ENCODE measurements at regions not wholly inside any gene's neighbourhood (a gene's known extent, or its start where the extent isn't known, plus 50 kb on each side); places are given as distances from the start of the nearest gene placed in this dataset.

DNA sequence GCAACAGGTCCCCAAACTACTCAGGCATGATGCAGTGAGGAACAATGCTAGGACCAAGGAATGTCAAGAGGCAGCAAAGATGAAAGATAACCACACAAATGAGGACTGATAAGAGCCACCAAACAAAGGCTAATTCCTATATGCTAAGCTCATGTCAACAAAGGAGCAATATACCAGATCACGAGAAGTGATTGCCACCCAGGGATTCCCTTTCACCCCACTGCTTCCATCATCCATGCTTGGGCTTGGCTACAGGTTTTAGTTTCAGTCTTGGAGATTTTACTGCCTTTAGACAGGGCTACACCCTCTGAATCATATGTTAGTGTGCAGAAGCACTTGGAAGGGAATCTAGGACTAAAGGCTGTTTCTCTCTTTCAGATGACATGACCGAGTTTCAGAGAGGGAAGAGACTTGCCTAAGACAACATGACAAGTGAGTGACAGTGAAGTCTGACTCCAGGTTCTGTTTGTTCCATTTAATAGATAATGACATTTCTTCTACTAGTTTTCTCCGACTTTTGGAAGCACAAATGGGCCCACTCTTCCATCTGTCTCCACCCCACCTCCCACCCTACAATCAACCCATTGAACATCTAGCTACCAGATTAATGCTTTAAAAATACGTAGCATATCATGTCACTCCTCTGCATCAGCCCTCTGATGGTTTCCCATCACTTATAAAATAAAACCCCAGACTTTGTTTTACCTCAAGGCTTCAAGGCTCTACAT, 173.5 kb upstream of the LRRN1 start:
- DNase-seq (no peak), ATAC-seq (no peak)
- no peak overlapping the region for H3K27ac Mint-ChIP-seq
- no peaks in the 10 kb centered on the region for H3K27me3 Mint-ChIP-seq
- H3K9me3 Mint-ChIP-seq, result no peaks in the 10 kb centered on the region
- H3K4me1 Mint-ChIP-seq, result no peaks in the 10 kb centered on the region
- H3K4me3 Mint-ChIP-seq, result no peak overlapping the region

DNA sequence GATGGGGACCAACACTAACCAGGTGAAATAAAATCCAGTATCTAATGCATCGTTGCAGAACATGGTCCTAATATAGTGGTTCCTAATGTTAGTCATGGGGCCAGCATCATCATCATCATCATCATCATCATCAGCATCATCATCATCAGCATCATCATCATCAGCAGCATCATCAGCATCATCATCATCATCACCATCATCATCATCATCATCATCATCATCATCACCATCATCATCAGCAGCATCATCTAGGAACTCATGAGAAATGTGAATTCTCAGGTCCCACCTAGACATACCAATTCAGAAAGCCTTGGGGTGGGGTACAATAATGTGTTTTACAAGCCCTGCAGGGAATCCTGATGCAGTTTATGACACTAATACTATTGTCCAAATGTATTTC, 179.4 kb upstream of the LRRN1 start:
- ATAC-seq, result no peak

GRCh38 chr3:3618623-3619022, 180.6 kb upstream of the LRRN1 start:
- H3K27me3 Mint-ChIP-seq, result no peaks in the 10 kb centered on the region
- H3K9me3 Mint-ChIP-seq, result no peaks in the 10 kb centered on the region
- no peaks in the 10 kb centered on the region for H3K4me1 Mint-ChIP-seq
- no peak overlapping the region for H3K4me3 Mint-ChIP-seq
- H3K27ac Mint-ChIP-seq, result no peak overlapping the region
- no peak for DNase-seq
- no peak for ATAC-seq

More for the DNA sequence above, 179.4 kb upstream of the LRRN1 start:
- Mint-ChIP-seq H3K27me3 (no peaks in the 10 kb centered on the region), H3K4me3 (no peak overlapping the region), H3K9me3 (no peaks in the 10 kb centered on the region), H3K4me1 (no peaks in the 10 kb centered on the region), H3K27ac (no peak overlapping the region)
- DNase-seq, result no peak

- ATAC-seq, result no peak
- Mint-ChIP-seq H3K4me1 (no peaks in the 10 kb centered on the region), H3K9me3 (no peaks in the 10 kb centered on the region)
Measured at GRCh38 chr3:3615533-3615932, 183.7 kb upstream of the LRRN1 start.

DNA sequence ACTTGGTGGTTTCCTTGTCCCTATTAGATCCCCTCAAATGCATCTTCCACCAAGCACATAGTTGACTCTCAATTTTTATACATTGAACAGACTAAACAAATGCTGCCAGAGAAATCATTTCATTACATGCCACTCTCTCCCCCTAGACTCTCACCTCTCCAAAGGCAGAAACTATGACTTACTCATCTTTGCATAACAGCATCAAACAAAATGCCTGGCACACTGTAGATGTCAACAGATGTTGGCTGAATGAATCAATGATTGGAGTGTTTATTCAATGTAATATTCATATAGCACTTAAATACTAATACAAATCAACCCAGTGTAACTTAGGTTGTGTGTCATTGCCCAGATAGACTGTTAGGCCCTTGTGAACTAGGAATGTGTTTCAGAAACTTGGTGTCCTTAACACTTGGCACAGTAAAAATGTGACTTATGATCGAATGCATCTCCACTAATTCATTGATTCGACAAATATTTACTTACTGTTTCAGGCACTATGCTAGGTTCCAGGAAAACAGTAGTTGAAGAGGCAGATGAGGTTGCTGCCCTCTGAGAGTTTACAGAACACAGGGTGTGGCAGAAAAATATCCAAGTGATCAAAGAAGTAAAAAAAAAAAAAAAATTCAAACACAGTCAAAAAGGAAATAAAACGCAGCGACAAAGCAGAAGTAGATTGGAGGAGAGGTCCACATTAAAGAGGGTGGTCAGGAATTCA, 188.5 kb upstream of the LRRN1 start:
- DNase-seq (no peak), ATAC-seq (no peak)
- Mint-ChIP-seq H3K27ac (no peak overlapping the region), H3K4me3 (no peak overlapping the region), H3K27me3 (no peaks in the 10 kb centered on the region), H3K4me1 (no peaks in the 10 kb centered on the region), H3K9me3 (peaks cover 4 to 9% of the 10 kb centered on the region in 2 donors)

More at GRCh38 chr3:3615533-3615932, 183.7 kb upstream of the LRRN1 start:
- Mint-ChIP-seq H3K27ac (no peak overlapping the region), H3K4me3 (no peak overlapping the region), H3K27me3 (no peaks in the 10 kb centered on the region)
- DNase-seq, result no peak

DNA sequence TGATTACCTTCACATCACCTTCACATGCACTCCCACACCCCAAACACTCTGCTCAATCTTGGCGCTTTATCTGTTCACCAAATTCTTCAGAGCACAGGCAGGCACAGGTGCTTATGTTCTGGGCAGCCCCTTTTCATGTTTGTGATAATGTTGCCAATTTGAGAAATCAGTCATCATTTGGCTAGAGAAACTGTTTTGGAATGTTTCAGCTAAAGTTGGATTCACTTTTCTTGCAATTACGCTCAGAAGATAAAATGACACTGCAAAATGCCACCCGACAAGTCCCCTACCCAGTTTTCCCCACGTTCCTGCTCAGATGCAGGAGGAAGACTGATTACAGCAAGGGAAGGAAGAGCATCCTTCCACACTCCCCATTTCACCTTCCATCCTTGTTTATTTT, 192.9 kb upstream of the LRRN1 start:
- Mint-ChIP-seq H3K27me3 (no peaks in the 10 kb centered on the region), H3K9me3 (peaks cover 4 to 9% of the 10 kb centered on the region in 2 donors), H3K27ac (no peak overlapping the region), H3K4me3 (no peak overlapping the region), H3K4me1 (no peaks in the 10 kb centered on the region)
- DNase-seq, result no peak
- no peak for ATAC-seq

- DNase-seq (no peak), ATAC-seq (no peak)
- peaks cover under 1 to 8% of the 10 kb centered on the region in 2 donors for H3K9me3 Mint-ChIP-seq
- no peaks in the 10 kb centered on the region for H3K4me1 Mint-ChIP-seq
- H3K27ac Mint-ChIP-seq, result no peak overlapping the region
- H3K27me3 Mint-ChIP-seq, result no peaks in the 10 kb centered on the region
- no peak overlapping the region for H3K4me3 Mint-ChIP-seq
Measured at GRCh38 chr3:3605226-3605625, 194.0 kb upstream of the LRRN1 start.

DNA sequence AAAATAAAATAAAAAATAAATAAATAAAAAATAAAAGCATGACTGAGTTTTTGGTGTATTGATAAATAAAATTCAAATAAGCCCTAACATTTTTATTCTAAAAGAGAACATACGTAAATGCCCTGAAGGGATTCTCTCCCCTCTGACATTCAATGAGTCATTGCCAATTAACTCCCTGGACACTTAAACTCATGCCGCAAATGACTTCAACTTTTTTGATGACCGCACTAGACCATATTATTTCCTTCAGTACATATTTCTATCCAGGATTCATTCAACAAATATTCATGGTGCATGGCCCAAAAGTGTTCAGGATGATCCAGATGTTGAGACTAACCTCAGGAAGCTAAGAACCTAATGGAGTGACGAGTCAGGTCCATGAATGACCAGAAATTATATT, 195.9 kb upstream of the LRRN1 start:
- ATAC-seq (no peak), DNase-seq (no peak)
- Mint-ChIP-seq H3K4me1 (no peaks in the 10 kb centered on the region), H3K9me3 (no peaks in the 10 kb centered on the region), H3K27me3 (no peaks in the 10 kb centered on the region), H3K27ac (no peak overlapping the region), H3K4me3 (no peak overlapping the region)

- no peak overlapping the region for H3K4me3 Mint-ChIP-seq
- H3K9me3 Mint-ChIP-seq, result no peaks in the 10 kb centered on the region
- ATAC-seq, result no peak
- DNase-seq, result no peak
- no peak overlapping the region for H3K27ac Mint-ChIP-seq
- H3K4me1 Mint-ChIP-seq, result no peaks in the 10 kb centered on the region
- H3K27me3 Mint-ChIP-seq, result no peaks in the 10 kb centered on the region
Measured at GRCh38 chr3:3600665-3601340, 198.4 kb upstream of the LRRN1 start.

- ATAC-seq, result no peak
- Mint-ChIP-seq H3K4me1 (no peaks in the 10 kb centered on the region), H3K27ac (no peak overlapping the region), H3K27me3 (no peaks in the 10 kb centered on the region), H3K9me3 (no peaks in the 10 kb centered on the region), H3K4me3 (no peak overlapping the region)
- no peak for DNase-seq
Measured at GRCh38 chr3:3599016-3599415, 200.2 kb upstream of the LRRN1 start.

DNA sequence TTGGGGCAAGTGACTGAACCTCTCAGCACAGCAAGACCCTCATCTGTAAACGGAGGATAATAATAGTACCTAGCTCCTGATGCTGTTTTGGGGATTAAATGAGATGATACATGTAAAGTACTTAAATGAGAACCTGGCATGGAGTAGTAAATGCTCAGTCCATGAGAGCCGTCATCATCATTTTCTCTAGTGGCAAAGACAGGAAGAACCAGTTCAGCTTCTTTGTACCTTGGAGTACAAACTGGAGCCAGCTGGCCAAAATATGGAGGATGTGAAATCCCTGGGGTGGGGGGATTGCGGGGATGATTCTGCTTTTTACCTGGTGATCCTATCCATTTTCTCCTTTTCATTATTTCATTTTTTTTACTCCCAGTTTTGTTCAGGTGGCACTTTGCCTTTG, 204.2 kb upstream of the LRRN1 start:
- Mint-ChIP-seq H3K4me3 (no peak overlapping the region), H3K4me1 (no peaks in the 10 kb centered on the region), H3K27ac (no peak overlapping the region), H3K27me3 (no peaks in the 10 kb centered on the region), H3K9me3 (no peaks in the 10 kb centered on the region)
- ATAC-seq (no peak), DNase-seq (no peak)

DNA sequence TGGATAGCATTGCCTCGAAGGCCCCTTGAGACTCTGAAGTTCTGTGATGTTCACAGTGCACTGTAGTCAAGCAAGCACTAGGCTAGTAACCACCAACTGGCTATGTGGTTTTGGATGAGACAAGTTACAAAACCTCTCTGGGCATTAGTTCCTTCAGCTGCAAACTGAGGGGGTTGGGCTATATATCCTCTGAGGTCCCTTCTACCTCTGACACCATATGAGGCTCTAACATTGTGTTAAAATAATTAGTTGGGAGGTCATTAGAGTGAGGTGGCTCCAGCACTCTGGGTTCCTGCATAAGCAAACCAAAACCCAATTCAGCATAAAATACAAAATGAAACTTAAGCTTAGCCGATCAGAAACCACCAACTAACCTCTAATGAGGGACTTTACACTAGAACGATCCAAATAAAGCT, 209.5 kb upstream of the LRRN1 start:
- no peak overlapping the region for H3K4me3 Mint-ChIP-seq
- ATAC-seq (no peak), DNase-seq (no peak)
- no peaks in the 10 kb centered on the region for H3K4me1 Mint-ChIP-seq
- no peak overlapping the region for H3K27ac Mint-ChIP-seq
- H3K9me3 Mint-ChIP-seq, result no peaks in the 10 kb centered on the region
- H3K27me3 Mint-ChIP-seq, result no peaks in the 10 kb centered on the region

- no peak overlapping the region for H3K27ac Mint-ChIP-seq
- H3K9me3 Mint-ChIP-seq, result no peaks in the 10 kb centered on the region
- no peak for DNase-seq
- ATAC-seq, result no peak
- no peaks in the 10 kb centered on the region for H3K4me1 Mint-ChIP-seq
- no peaks in the 10 kb centered on the region for H3K27me3 Mint-ChIP-seq
- H3K4me3 Mint-ChIP-seq, result no peak overlapping the region
Measured at GRCh38 chr3:3587647-3587972, 211.6 kb upstream of the LRRN1 start.

GRCh38 chr3:3586843-3587646, 212.2 kb upstream of the LRRN1 start:
- no peak for DNase-seq
- H3K27ac Mint-ChIP-seq, result no peak overlapping the region
- H3K9me3 Mint-ChIP-seq, result no peaks in the 10 kb centered on the region
- H3K4me3 Mint-ChIP-seq, result no peak overlapping the region
- H3K27me3 Mint-ChIP-seq, result no peaks in the 10 kb centered on the region
- no peak for ATAC-seq
- no peaks in the 10 kb centered on the region for H3K4me1 Mint-ChIP-seq

GRCh38 chr3:3586336-3586735, 212.9 kb upstream of the LRRN1 start:
- Mint-ChIP-seq H3K27ac (no peak overlapping the region), H3K9me3 (no peaks in the 10 kb centered on the region), H3K4me1 (no peaks in the 10 kb centered on the region), H3K4me3 (no peak overlapping the region), H3K27me3 (no peaks in the 10 kb centered on the region)
- ATAC-seq (no peak), DNase-seq (no peak)

DNA sequence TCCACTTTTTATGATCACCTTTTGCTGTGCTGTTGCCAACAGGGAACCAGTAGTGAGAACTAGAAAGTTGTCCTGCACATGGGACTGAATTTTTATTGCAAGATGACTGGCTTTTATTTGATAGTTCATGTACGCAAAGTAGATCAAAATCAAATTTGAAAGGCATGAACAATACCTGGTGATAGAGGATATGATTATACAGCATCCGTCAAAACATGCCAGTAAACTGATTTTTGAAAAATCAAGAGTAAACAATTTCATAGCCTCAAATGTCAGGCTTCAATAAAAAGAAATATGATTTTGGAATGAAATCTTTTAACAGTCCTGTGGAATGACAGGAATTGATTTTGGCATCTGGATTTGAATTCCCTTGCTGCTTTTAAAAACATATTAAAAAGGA, 219.6 kb upstream of the LRRN1 start:
- Mint-ChIP-seq H3K27ac (no peak overlapping the region), H3K4me1 (no peaks in the 10 kb centered on the region), H3K4me3 (no peak overlapping the region), H3K9me3 (no peaks in the 10 kb centered on the region), H3K27me3 (no peaks in the 10 kb centered on the region)
- DNase-seq, result no peak
- ATAC-seq, result no peak
